ENCODE measurements at regions not wholly inside any gene's neighbourhood (a gene's known extent, or its start where the extent isn't known, plus 50 kb on each side); places are given as distances from the start of the nearest gene placed in this dataset.

DNA sequence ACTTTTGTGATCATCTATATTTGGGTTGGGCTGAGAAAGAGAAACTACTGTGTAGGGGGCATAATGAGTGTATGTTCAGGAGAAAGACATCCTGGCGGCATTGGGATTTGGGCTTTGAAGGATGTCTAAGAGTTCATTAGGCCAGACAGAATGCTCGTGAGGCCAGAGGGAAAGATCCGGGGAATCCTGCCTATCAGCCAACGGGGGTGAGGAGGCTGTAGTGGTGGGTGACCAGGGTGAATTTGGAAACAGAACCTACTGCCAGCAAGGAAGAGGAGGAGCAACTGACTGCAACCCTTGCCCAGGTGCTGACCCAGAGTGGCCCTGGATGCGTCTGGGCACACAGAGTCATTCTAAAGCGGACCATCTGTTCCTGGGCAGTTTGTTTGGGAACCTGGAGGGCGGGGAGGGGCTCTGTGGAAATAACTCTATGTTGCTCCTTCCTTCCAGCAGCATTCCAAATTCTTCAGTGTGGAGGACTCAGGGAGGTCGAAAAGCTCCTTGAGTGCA lies 56.9 kb upstream of the ECE1 start:
- DNase-seq, result no peak

GRCh38 chr1:21346365-21347071 lies 56.3 kb upstream of the ECE1 start:
- no peak for DNase-seq

GRCh38 chr1:21344750-21345443 lies 54.6 kb upstream of the ECE1 start:
- peak in 3 of 58 donors; percentile 48 to 57 (median 56) for DNase-seq

DNA sequence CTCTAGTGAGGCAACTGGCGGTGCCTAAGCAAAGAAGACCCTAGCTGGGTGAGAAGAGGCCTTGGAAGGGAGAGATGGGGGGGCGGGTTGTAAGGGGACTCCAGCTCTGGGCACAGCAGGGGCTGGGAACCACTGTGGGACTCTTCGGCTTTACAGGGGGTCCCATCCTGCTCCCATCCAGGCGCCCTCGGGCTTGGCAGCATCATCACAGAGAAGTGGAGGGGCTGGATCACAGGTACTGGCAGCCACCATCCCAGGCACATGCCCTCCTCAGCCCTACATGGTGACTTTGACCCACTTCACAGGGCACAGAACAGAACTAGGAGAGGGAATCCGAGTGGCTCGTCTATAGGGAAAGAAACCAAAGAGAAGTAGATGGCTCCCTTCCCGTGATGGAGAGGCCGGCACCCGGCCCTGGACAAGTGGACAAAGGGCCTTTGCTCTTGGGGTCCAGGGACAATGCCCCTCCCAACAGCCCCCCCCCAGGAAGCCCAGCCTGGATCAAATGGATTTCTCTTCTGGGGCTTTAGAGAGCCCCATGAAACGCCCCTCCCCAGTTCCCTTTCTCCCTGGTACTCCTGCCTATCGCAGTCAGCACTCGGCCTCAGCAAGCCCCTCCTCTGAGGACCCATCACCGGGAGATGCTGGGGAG lies 54.0 kb upstream of the ECE1 start:
- DNase-seq, result peak in 7 of 58 donors; percentile 19 to 56 (median 37)

DNA sequence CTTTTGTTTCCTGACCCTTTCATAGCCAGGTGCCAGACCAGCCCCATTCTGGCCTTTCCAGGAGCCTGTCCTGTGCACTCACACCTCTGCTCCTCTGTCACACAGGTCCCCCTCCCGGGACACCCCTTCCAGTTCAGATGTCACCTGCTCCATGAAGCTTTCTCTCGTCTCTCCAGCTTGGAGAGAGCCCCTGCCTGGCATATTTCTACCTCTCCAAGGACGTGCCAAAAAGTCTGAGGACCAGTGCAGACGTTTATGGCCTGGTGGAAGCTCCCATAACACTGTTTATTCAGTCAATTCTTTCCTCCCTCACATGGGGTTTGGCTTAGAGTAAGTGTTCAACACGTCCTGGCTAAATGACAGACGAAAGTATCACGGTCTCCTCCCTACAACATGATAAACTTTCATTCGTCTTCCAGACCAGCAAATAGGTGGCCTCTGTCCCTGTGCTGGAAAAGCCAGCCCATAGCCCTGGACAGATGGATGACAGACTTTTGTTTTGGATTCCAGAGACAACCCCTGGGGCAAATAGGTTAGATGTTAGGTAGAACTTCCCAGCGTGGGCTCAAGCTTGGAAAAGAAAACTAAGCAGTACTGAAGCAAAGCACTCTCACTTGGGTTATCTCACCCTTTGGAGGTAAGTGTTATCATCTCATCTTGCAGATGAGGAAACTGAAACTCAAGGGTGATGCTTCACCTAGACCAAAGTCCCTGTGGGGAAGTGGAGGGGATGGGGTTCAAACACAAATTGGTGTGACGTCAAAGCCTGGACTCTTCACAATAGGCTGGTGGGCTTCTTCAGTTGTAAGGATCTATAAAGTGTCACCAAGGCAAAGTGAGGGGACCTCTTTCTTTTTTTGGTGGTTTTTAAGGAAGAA lies 52.9 kb upstream of the ECE1 start:
- no peak for DNase-seq

DNA sequence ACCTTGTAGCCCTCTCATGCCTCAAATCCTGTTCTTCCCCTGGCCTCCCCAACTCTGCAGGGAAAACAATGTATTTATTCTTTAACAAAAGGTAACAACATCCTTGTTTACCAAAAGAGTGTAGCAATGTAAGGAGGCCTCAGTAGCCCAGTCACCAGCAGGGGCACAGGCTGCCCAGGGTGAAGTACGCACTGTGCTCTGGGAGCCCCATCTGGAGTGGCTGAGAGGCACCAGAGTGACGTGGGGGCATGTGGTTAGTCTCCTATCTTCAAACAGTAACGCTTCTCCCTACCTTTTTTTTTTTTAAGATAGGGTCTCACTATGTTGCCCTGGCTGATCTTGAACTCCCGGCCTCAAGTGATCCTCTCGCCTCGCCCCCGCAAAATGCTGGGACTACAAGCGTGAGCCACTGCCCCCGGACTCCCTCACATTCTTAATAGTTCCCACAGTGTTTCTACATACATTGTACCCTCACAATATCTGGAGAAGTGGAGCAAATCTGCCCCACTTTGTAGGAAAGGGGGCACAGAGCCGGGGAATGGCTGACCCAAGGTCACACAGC lies 51.3 kb upstream of the ECE1 start:
- DNase-seq, result no peak

- no peak for DNase-seq
Measured at GRCh38 chr1:21341022-21341421, 50.8 kb upstream of the ECE1 start.

GRCh38 chr1:21340230-21340945 lies 50.1 kb upstream of the ECE1 start:
- no peak for DNase-seq

All from anterior cingulate cortex (tissue), 58 donors.